T47D (cell line): ENCODE measurements at regions not wholly inside any gene's neighbourhood (a gene's known extent, or its start where the extent isn't known, plus 50 kb on each side); places are given as distances from the start of the nearest gene placed in this dataset.

Experiments used
- DNase-seq, 2 experiments: peaks; one replicate each; pipeline versions ENCODE4 v3.0.0 to v3.0.0-alpha.2; 2011 to 2012; ENCODE audit warnings: low read depth in 1 of 2, low spot score in 1 of 2
- JUND ChIP-seq: IDR thresholded peaks from 2 replicates; pipeline ENCODE4 v1.6.1; 2012; ENCODE audit warnings: low read depth
- in situ Hi-C: cut with HindIII; loops from 2 replicates; pipeline ENCODE4 v1.10.0; 2016; ENCODE audit warnings: low sequenced_read_pairs, low pct_unique_long_range_greater_than_20kb

DNA sequence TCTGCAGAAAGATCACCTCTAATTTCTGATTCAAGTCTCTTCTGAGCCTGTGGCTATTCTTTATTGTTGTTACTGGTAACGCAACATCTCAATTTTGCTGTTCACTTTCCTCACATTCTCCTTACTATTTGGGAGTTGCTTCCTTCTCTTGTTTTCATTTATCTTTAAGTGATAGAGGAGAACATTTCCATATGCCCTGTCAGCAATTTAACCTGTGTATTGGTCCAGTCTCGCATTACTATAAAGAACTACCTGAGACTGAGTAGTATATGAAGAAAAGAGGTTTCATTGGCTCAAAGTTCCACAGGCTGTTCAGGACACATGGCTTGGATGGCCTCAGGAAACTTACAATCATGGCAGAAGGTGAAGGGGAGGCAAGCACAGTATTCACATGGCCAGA lies 1025.1 kb downstream of the OTOL1 start:
- no peak for DNase-seq
- in situ Hi-C loops = no loop called here
- no peak for TF ChIP-seq JUND

DNA sequence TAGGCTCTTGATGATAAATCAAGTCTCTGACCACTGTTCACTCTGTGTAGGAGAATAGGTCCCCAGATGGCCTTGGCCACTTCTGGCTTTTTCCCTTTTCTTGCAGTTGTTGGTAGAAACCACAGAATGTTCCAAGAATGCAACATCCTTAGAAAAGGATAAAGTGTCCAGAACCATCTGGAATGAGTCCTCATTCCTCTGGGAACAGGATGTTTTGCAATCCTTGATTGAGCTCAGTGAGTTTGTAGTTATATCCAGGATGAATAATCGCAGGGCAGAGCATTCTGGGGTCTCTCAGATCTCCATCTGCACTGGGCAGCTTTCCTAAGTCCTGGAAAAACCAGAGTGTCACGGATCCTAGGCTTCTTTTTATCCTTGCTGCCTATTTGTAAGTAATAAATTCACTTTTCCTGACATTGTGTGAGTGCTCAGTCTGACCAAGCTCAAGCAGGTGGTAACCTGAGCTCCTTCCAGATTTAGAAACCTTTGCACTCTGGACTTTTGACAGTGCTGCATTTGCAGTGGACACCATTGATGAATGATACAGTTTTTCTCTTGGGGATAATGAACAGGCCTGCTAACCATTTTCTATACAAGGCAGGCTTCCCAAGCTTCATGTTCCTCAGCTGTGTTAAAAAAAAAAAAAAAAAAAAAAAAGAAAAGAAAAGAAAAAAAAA lies 1028.6 kb downstream of the OTOL1 start:
- in situ Hi-C loops = no loop called here
- no peak for TF ChIP-seq JUND
- DNase-seq = no peak

DNA sequence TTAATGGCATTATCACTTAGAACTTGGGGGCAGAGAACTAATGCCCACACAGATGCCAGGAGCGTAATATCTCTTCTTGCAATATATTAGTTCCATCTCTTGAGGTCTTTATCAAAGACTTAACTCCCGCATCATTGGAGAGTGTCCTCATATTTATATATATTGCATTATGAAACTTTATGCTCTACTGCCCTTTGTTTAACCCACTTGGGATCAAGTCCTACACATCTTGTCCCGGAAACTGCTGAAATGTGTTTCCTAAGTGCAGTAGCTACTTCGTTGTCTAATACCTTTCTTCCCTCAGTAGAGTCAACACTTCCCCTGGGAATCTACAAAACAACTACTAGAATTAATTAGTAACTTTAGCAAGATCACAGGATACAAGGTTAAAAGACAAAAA lies 1029.2 kb downstream of the OTOL1 start:
- no peak for TF ChIP-seq JUND
- no peak for DNase-seq
- in situ Hi-C loops = no loop called here

DNA sequence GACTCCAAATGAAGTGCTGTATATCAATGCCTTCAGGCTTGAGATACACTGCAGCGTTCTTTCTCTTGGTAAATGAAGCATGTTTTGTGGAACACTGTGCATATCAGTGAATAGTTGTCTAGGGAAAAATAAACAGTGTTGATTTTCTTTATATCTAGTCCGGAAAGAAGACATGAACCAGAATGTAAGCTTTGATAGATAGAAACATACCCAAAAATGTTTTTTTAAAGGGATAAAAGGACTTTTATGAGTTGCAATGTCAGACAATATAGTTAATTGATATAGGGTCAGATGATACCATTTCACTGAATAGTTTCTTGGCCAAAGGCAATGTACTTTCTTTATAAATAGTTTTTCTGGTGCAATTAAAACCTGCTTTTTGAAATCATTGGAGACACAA lies 1037.8 kb downstream of the OTOL1 start:
- in situ Hi-C loops = no loop called here
- DNase-seq = no peak
- no peak for TF ChIP-seq JUND

DNA sequence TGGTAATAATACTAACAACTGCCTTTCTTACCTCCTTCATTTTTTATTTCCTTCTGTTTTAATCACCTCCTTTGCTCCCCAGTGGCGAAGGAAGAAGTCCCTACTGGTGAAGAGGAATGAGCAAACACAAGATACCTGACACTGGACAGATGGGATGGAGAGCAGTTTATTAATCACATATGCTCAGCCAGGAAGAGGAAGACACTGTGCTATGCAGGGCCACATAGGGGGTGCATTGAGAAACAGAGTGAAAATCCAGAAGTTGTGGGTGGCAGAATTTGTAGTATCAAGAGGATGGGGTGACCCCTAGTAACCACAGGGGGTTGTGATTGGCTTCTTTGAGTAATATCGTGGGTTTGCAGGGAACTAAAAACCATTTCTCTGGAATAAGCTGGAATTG lies 1041.9 kb downstream of the OTOL1 start:
- in situ Hi-C loops = no loop called here
- no peak for DNase-seq
- no peak for TF ChIP-seq JUND

DNA sequence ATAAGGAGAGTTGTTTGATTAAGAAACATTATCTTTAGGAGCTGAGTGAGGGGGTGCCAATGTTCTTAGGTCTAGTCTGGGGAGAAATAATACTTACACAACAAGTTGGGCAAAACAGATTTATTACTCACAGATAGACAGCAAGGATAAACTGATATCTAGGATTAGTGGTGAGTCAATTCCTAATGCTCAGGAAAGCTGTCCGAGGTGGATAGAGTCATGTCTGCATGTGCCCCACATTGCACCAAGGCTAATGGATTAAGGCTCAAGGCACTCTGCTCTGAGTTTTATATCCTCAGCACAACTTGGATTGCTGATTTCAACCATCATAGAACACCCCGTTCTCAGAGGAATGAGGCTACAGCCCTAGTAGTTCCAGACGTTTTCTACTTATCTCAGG lies 1042.3 kb downstream of the OTOL1 start:
- no peak for TF ChIP-seq JUND
- in situ Hi-C loops = no loop called here
- DNase-seq = no peak

DNA sequence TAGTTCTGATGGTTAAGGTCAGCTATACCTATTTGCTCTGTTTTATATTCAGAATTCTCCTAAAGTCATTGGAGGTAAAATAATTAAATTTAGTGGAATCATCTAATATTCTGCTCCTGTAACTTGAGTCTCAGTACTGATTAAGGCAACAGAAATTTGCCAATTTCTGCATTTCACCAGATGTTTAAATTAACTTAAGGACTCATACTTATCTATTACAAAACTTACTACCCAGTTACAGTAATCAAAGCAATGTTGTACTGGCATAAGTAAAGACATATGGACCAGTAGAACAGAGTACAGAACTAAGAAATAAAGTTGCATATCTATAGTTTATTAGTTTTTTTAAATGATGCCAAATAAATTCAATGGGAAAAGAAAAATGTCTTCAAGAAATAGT lies 1043.8 kb downstream of the OTOL1 start:
- DNase-seq = no peak
- in situ Hi-C loops = no loop called here
- TF ChIP-seq JUND = no peak

DNA sequence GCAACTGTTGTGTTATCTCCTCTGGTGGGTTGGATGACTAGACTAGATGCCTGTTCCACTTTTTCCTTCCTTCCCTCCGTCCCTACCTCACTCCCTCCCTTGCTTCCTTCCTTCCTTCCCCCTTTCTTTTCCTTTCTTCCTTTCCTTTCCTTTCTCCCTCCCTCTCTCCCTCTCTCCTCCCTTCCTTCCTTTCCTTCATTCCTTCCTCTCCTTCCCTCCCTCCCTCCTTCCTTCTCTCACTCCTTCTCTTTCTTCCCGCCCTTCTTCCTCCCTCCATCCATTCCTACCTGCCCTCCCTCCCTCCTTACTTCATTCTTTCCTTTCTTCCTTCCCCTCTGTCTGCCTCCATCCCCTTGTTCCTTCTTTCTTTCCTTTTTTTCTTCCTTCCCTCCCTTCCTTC lies 1045.3 kb downstream of the OTOL1 start:
- no peak for TF ChIP-seq JUND
- DNase-seq = no peak
- in situ Hi-C loops = no loop called here

DNA sequence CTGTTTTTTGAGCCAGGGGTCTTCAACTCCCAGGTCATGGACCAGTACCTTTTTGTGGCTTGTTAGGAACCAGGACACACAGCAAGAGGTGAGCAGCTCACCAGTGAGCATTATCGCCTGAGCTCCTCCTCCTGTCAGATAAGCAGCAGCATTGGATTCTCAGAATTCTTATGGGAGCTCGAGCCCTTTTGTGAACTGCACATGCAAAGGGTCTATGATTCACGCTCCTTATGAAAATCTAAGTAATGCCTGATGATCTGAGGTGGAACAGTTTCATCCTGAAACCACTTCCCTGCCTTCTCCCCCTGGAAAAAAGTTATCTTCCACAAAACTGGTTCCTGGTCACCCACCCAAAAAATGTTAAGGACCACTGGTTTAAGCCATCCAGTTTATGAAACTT lies 1047.6 kb downstream of the OTOL1 start:
- no peak for TF ChIP-seq JUND
- DNase-seq = no peak
- in situ Hi-C loops = no loop called here

DNA sequence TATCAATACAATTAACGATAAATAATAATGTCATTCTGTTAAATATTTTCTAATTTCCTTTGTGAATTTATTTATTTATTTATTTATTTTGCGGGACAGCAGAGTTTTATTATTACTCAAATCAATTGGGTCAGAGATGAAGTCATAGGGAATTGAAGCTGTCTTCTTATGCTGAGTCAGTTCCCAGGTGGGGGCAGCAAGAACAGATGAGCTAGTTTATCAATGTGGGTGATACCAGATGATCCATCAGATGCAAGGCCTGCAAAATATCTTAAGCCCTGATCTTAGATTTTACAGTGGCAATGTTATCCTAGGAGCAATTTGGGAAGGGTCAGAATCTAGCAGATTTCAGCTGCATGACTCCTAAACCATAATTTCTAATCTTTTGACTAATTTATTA lies 1050.3 kb downstream of the OTOL1 start:
- DNase-seq = no peak
- no peak for TF ChIP-seq JUND
- in situ Hi-C loops = no loop called here

DNA sequence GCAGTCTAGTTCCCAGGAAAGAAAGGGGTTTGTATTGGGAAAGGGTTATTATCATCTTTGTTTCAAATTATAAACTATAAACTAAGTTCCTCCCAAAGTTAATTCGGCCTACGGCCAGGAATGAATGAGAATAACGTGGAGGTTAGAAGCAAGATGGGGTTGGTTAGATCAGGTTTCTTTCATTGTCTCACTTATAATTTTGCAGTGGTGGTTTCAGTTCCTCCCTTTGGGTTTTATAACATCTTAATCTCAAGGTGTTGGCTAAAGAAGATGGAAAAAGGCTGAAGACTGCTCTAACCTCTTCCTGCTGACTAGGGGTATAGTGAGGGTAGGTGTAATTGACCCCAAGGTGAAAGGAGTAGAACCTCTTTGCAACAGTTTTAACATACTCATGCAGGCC lies 1050.7 kb downstream of the OTOL1 start:
- in situ Hi-C loops = no loop called here
- no peak for TF ChIP-seq JUND
- no peak for DNase-seq

DNA sequence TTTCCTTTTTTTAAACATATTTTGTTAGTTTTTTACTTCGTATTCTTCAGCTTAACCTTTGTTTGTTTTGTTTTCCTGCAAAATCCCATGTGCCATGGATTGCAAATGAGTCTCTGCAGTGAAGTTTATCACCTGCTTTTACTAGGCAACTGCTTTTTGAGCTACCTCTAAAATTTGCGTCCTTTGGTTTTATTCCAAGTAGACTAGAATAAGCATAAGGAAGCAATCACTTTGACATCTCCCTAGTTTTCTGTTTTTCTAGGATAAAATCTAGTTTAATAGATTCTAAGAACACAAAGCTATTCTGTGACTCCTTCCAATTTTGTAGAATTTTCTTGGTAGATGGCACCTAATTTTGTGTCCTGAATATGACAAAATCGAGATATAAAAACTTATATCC lies 1059.2 kb downstream of the OTOL1 start:
- TF ChIP-seq JUND = no peak
- DNase-seq = no peak
- in situ Hi-C loops = no loop called here

DNA sequence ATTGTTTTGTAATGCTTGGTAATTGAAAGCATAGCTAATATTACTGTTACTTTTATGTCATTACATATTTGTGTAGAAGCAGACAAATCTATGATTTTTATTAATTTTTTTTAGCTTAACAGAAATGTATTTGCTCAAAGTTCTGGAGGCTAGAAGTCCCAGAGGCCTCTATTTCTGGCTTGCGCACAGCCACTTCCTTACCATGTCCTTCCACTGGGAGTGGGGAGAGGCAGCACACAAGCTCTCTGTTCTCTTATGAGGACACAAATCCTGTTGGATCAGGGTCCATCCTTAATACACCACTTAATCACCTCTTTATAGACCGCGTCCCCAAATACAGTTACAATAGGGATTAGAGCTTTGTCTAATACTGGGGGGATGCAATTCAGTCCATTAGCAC lies 1061.4 kb downstream of the OTOL1 start:
- no peak for DNase-seq
- in situ Hi-C loops = no loop called here

DNA sequence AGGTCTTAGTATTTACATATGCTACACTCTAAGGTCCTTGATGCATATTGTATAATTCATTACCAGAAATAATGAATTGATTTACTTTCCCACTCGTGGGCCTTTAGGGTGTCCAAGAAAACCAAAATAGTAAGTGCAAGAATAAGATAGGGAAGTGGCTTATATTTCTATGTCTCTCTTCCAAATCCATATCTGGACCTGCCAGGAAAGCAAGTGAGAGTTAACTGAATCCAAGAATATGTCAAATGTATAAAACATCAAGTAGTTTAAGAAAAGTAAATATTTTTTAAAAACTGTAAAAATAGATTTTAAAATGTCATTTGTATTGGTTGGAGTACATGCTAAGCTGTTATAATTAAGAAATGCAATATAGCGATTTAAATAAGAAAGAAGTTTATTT lies 1072.1 kb downstream of the OTOL1 start:
- in situ Hi-C loops = no loop called here
- TF ChIP-seq JUND = no peak
- DNase-seq = no peak

More for the DNA sequence above, 1061.4 kb downstream of the OTOL1 start:
- TF ChIP-seq JUND = no peak
